NCI-H82 treated with DMSO at 0.1 percent for 48 hours (cell line): ENCODE measurements at regions not wholly inside any gene's neighbourhood (a gene's known extent, or its start where the extent isn't known, plus 50 kb on each side); places are given as distances from the start of the nearest gene placed in this dataset.

Experiments
- DNase-seq: peaks from one replicate; lab custom pipeline; 2025; ENCODE audit not compliant: unreplicated experiment; lab: John Stamatoyannopoulos, UW

- DNase-seq: no peak
These were observed 280.9 kb upstream of the FZD8 start for GRCh38 chr10:35922876-35923600.

- no peak for DNase-seq
These were observed 279.8 kb upstream of the FZD8 start for GRCh38 chr10:35921866-35922350.

- no peak for DNase-seq
These were observed 274.7 kb upstream of the FZD8 start for GRCh38 chr10:35916791-35917190.

GRCh38 chr10:35913628-35914027 is 271.5 kb upstream of the FZD8 start:
- DNase-seq: no peak

- no peak for DNase-seq
These were observed 270.8 kb upstream of the FZD8 start for GRCh38 chr10:35912615-35913569.

- DNase-seq: no peak
These were observed 269.9 kb upstream of the FZD8 start for GRCh38 chr10:35911954-35912353.

GRCh38 chr10:35911233-35911632 is 269.1 kb upstream of the FZD8 start:
- no peak for DNase-seq

- DNase-seq: no peak
These were observed 268.1 kb upstream of the FZD8 start for GRCh38 chr10:35910234-35910633.

- DNase-seq: no peak
These were observed 267.1 kb upstream of the FZD8 start for GRCh38 chr10:35909121-35909720.

- DNase-seq: no peak
These were observed 266.4 kb upstream of the FZD8 start for GRCh38 chr10:35908451-35908850.

GRCh38 chr10:35907548-35907947 is 265.5 kb upstream of the FZD8 start:
- DNase-seq: no peak

GRCh38 chr10:35906155-35906554 is 264.1 kb upstream of the FZD8 start:
- DNase-seq: no peak

- DNase-seq: no peak
These were observed 260.9 kb upstream of the FZD8 start for GRCh38 chr10:35903021-35903420.

- no peak for DNase-seq
These were observed 256.8 kb upstream of the FZD8 start for GRCh38 chr10:35898716-35899440.

- DNase-seq: no peak
These were observed 253.9 kb upstream of the FZD8 start for GRCh38 chr10:35896001-35896400.

GRCh38 chr10:35895331-35895730 is 253.2 kb upstream of the FZD8 start:
- DNase-seq: no peak

GRCh38 chr10:35892526-35892925 is 250.4 kb upstream of the FZD8 start:
- DNase-seq: peak; percentile 35

- DNase-seq: peak; percentile 33
These were observed 248.8 kb upstream of the FZD8 start for GRCh38 chr10:35890676-35891495.

GRCh38 chr10:35889971-35890675 is 248.0 kb upstream of the FZD8 start:
- no peak for DNase-seq
